Heart left ventricle (tissue), 16 donors: ENCODE measurements at regions not wholly inside any gene's neighbourhood (a gene's known extent, or its start where the extent isn't known, plus 50 kb on each side); places are given as distances from the start of the nearest gene placed in this dataset.

Experiments used
- ATAC-seq, 4 donors: fragments of 200-7000 bp; cut with Tn5 transposase; one replicate each; pipeline ENCODE4 v1.9.1; 2020 to 2022; ENCODE audit warnings: moderate library complexity in 4 of 4, mild to moderate bottlenecking in 3 of 4, moderate number of reproducible peaks in 1 of 4
- DNase-seq, 5 donors: peaks; one replicate each; pipeline ENCODE4 v3.0.0-alpha.2; 2020
- H3K27ac ChIP-seq, 12 donors: fragments of 200-600 bp; sonication (generic) in 4 of 12; one replicate each; pipeline versions ENCODE4 v1.5.0 to v1.8.0; 2016 to 2022; ENCODE audit warnings: mild to moderate bottlenecking in 2 of 12
- H3K27me3 ChIP-seq, 9 donors: fragments of 200-600 bp; sonication (generic) in 2 of 9; one replicate each; pipeline versions ENCODE4 v1.5.1 to v1.8.0; 2016 to 2022; ENCODE audit warnings: mild to moderate bottlenecking in 3 of 9
- H3K36me3 ChIP-seq, 9 donors: fragments of 200-600 bp; sonication (generic) in 2 of 9; one replicate each; pipeline versions ENCODE4 v1.5.0 to v1.8.0; 2018 to 2022; ENCODE audit warnings: mild to moderate bottlenecking in 2 of 9
- H3K4me1 ChIP-seq, 12 donors: fragments of 200-600 bp; sonication (generic) in 4 of 12; one replicate each; pipeline versions ENCODE4 v1.5.0 to v1.8.0; 2016 to 2022; ENCODE audit warnings: mild to moderate bottlenecking in 3 of 12
- H3K4me3 ChIP-seq, 12 donors: fragments of 200-600 bp; sonication (generic) in 4 of 12; one replicate each; pipeline versions ENCODE4 v1.5.0 to v1.8.0; 2017 to 2022; ENCODE audit warnings: mild to moderate bottlenecking in 9 of 12, moderate library complexity in 4 of 12
- H3K9me3 ChIP-seq, 12 donors: fragments of 200-600 bp; sonication (generic) in 4 of 12; one replicate each; pipeline versions ENCODE4 v1.5.0 to v1.8.0; 2016 to 2022; ENCODE audit warnings: mild to moderate bottlenecking in 1 of 12
- POLR2A ChIP-seq, 2 donors: fragments of 450-650 bp; IDR thresholded peaks; one replicate each; pipeline ENCODE4 v1.6.1; 2017; ENCODE audit warnings: antibody characterized with exemption in 2 of 2, mild to moderate bottlenecking in 2 of 2, moderate library complexity in 2 of 2
- WGBS, 4 donors: extraction: QIAGEN DNeasy Blood & Tissue Kit in 2 of 4; methylation state at CpG; one replicate each; pipeline versions ENCODE4 v1.1.5 to v1.1.7; 2013 to 2018; 5-methylcytosine and 5-hydroxymethylcytosine counted together
- intact Hi-C, 10 donors: fragments of 100-400 bp; cut with DNase I; formaldehyde crosslinking; loops; one replicate each; pipeline versions ENCODE4 v1.11.1 to v1.14.2; 2022
- TF ChIP-seq, protein P1 (sequence below), 12 donors: fragments of 200-600 bp; sonication (generic) in 4 of 12; IDR thresholded peaks; one replicate each; pipeline versions ENCODE4 v1.5.0 to v1.8.0; 2018 to 2022; ENCODE audit warnings: antibody characterized with exemption in 12 of 12, mild to moderate bottlenecking in 5 of 12
- donor health status: ischemic (EF 13 %, LVEDD 7.1; RV severe dilation, severe dysfunction).
- donor health status: healthy with polysubstance abuse.
- donor health status: DM: no; HTN: yes; CAD: no.
- donor health status: DM: no; HTN: no; CAD: no.
- donor health status: ischemic (EF 25% LVEDD 6.9; RV normal size, moderate dysfunction).
- donor health status: ischemic (EF 25% LVEDD 5.7; RV mildly dilated, moderate dysfunction).
- donor health status: healthy.
- donor health status: DM: yes; HTN: yes; CAD: no.
- donor health status: ischemic (EF 35%, LVEDD 5.7; RV mildly dilated, moderate dysfunction).
- donor health status: nonischemic (EF 11% LVEDD 7.7; RV severe dilation, severe dysfunction).
- donor health status: DM: yes; HTN: yes; CAD: no.
- donor health status: PGD.
- donor health status: ischemic (EF 29% LVEDD 5.4; RV normal size, mild dysfunction).
- donor health status: nonischemic (EF 23%, LVEDD 6.1; RV moderate dilation, normal function).

DNA sequence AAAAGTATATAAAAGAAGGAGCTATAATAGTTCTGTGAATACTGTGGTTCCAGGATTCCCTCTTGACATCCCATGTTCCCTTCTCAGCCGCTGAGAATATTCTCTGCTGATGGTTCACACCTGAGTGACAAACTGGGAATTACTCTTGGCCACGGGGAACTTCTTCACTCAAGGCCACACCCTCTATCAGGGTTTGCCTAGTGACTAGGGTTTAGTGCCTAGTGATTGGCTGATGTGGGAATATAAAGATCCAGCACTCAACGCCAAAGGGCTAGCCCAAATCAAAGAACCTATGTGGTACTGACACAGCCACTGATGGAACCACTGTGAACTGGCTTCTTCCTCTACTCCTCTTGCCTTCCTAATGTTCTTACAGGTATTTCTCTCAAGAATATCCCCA, 248.4 kb downstream of the ASCL1 start:
- peaks cover 0 to 10% (median 0%) of the 10 kb centered on the region in 12 donors for H3K9me3 ChIP-seq
- no peaks in the 10 kb centered on the region for H3K36me3 ChIP-seq
- no peak for TF ChIP-seq POLR2A (IDR thresholded peaks at IDR 0.05)
- TF ChIP-seq, protein P1, sequence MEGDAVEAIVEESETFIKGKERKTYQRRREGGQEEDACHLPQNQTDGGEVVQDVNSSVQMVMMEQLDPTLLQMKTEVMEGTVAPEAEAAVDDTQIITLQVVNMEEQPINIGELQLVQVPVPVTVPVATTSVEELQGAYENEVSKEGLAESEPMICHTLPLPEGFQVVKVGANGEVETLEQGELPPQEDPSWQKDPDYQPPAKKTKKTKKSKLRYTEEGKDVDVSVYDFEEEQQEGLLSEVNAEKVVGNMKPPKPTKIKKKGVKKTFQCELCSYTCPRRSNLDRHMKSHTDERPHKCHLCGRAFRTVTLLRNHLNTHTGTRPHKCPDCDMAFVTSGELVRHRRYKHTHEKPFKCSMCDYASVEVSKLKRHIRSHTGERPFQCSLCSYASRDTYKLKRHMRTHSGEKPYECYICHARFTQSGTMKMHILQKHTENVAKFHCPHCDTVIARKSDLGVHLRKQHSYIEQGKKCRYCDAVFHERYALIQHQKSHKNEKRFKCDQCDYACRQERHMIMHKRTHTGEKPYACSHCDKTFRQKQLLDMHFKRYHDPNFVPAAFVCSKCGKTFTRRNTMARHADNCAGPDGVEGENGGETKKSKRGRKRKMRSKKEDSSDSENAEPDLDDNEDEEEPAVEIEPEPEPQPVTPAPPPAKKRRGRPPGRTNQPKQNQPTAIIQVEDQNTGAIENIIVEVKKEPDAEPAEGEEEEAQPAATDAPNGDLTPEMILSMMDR (IDR thresholded peaks at IDR 0.05) = no peak
- WGBS, 4 donors = 71 to 76% (median 72%) methylated on average over 3 of the region's 3 CpGs
- no peak overlapping the region for H3K4me3 ChIP-seq
- DNase-seq = no peak
- no peak for ATAC-seq
- intact Hi-C loops = no loop called here
- no peaks in the 10 kb centered on the region for H3K27me3 ChIP-seq
- H3K4me1 ChIP-seq = no peaks in the 10 kb centered on the region
- H3K27ac ChIP-seq = no peak overlapping the region

DNA sequence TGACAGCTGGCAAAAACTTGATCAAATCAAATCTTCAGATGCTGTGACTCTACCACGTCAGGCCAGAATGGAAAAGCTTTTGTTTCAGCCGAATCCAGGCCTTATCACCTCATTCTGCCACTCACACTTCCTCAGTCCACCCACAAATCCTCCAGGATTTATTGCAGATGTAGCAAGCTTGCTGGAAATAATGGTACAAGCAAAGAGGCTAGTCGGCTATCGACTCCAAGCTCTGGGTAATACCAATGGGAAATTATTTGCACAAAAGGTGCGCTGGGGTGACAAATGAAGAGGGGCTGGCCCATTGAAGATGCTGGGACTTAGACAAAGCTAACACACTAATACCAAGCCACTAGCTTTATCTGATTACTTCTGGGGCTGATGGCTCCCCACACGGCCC, 250.5 kb downstream of the ASCL1 start:
- WGBS, 4 donors = 50 to 65% (median 55%) methylated on average over 6 of the region's 6 CpGs
- DNase-seq = no peak
- TF ChIP-seq, protein P1 (IDR thresholded peaks at IDR 0.05) = no peak
- TF ChIP-seq POLR2A (IDR thresholded peaks at IDR 0.05) = no peak
- H3K4me3 ChIP-seq = no peak overlapping the region
- intact Hi-C loops = no loop called here
- no peaks in the 10 kb centered on the region for H3K4me1 ChIP-seq
- no peaks in the 10 kb centered on the region for H3K27me3 ChIP-seq
- peaks cover 0 to 8% (median 0%) of the 10 kb centered on the region in 12 donors for H3K9me3 ChIP-seq
- ATAC-seq = no peak
- no peak overlapping the region for H3K27ac ChIP-seq
- H3K36me3 ChIP-seq = no peaks in the 10 kb centered on the region

DNA sequence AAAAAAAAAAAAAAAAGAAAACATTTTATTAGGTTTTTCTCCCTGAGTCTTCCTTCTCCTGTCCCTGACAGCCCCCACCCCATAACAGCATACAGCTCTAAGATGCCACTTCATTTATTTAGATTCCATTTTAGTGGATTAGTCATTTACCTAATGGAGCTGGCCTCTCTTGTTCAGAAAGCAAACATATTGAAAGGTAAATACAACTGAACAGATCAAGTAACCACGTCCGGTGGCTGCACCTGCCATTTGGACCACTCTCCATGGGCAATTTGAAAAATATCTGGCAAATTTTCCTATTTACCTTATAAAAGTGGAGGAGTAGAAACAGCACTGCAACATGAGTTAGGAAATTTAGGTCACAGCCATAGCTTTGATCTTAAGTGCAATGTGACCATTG, 254.6 kb downstream of the C12orf42 start:
- Histone ChIP-seq H3K9me3 (no peaks in the 10 kb centered on the region), H3K4me3 (no peak overlapping the region), H3K27ac (no peak overlapping the region), H3K4me1 (no peaks in the 10 kb centered on the region), H3K36me3 (no peaks in the 10 kb centered on the region), H3K27me3 (peaks cover 0 to 3% (median 0%) of the 10 kb centered on the region in 9 donors)
- 80 to 96% (median 84%) methylated on average over 2 of the region's 2 CpGs for WGBS, 4 donors
- no peak for TF ChIP-seq POLR2A (IDR thresholded peaks at IDR 0.05)
- TF ChIP-seq, protein P1 (IDR thresholded peaks at IDR 0.05) = no peak
- no peak for ATAC-seq
- intact Hi-C loops = no loop called here
- no peak for DNase-seq

DNA sequence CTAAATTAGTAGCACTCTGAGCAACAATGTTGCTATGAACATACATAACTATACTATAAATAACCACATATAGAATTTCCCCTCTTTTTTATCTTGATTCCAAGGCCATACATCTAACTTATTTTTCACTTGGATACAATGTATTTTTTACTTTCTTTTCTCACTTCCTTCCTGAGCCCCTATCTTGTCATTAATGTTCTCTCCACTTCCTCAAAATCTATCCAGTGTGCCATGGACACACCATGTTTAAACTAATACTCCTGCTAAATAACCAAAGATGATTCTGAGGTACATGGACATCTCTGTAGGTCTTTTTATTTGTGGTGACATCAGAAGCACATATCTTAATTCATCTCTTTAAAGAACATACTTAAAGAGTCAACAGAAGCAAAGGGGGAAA, 251.2 kb downstream of the C12orf42 start:
- Histone ChIP-seq H3K4me3 (no peak overlapping the region), H3K9me3 (no peaks in the 10 kb centered on the region), H3K4me1 (no peaks in the 10 kb centered on the region), H3K27ac (no peak overlapping the region), H3K36me3 (no peaks in the 10 kb centered on the region), H3K27me3 (no peaks in the 10 kb centered on the region)
- TF ChIP-seq POLR2A (IDR thresholded peaks at IDR 0.05) = no peak
- TF ChIP-seq, protein P1 (IDR thresholded peaks at IDR 0.05) = no peak
- DNase-seq (no peak), ATAC-seq (no peak)
- intact Hi-C loops = no loop called here
